H7 (cell line): ENCODE measurements at regions not wholly inside any gene's neighbourhood (a gene's known extent, or its start where the extent isn't known, plus 50 kb on each side); places are given as distances from the start of the nearest gene placed in this dataset.

ENCODE experiments used
- DNase-seq: peaks from one replicate; pipeline ENCODE4 v3.0.0; 2012
- H3K27me3 ChIP-seq: 2 replicates; pipeline ENCODE4 v1.6.0; 2011; ENCODE audit warnings: mild to moderate bottlenecking, low read length; ENCODE audit not compliant: control insufficient read depth, insufficient read depth
- H3K36me3 ChIP-seq: replicated peaks from 2 replicates; pipeline ENCODE4 v1.5.1; 2011; ENCODE audit warnings: low read length; ENCODE audit not compliant: control insufficient read depth, insufficient read depth
- H3K4me3 ChIP-seq: 2 replicates; pipeline ENCODE4 v1.5.1; 2011; ENCODE audit warnings: low read depth, mild to moderate bottlenecking, control low read depth, low read length, moderate library complexity; ENCODE audit not compliant: insufficient read depth

- Histone ChIP-seq H3K4me3 (no peak overlapping the region), H3K27me3 (no peaks in the 10 kb centered on the region), H3K36me3 (no peaks in the 10 kb centered on the region)
- DNase-seq, result no peak
These were observed 621.1 kb downstream of the STK39 start for GRCh38 chr2:167626301-167626700.

GRCh38 chr2:167616997-167617396 is 630.4 kb downstream of the STK39 start:
- H3K27me3 ChIP-seq, result no peaks in the 10 kb centered on the region
- no peaks in the 10 kb centered on the region for H3K36me3 ChIP-seq
- no peak for DNase-seq
- no peak overlapping the region for H3K4me3 ChIP-seq

- no peak for DNase-seq
- no peaks in the 10 kb centered on the region for H3K36me3 ChIP-seq
- H3K27me3 ChIP-seq, result no peaks in the 10 kb centered on the region
- no peak overlapping the region for H3K4me3 ChIP-seq
These were observed 633.9 kb downstream of the STK39 start for GRCh38 chr2:167613471-167613870.

GRCh38 chr2:167608487-167608886 is 638.9 kb downstream of the STK39 start:
- DNase-seq, result no peak

GRCh38 chr2:167607731-167608130 is 639.7 kb downstream of the STK39 start:
- Histone ChIP-seq H3K36me3 (no peaks in the 10 kb centered on the region), H3K27me3 (no peaks in the 10 kb centered on the region), H3K4me3 (no peak overlapping the region)
- DNase-seq, result no peak

More at GRCh38 chr2:167608487-167608886, 638.9 kb downstream of the STK39 start:
- H3K27me3 ChIP-seq, result no peaks in the 10 kb centered on the region
- no peak overlapping the region for H3K4me3 ChIP-seq
- H3K36me3 ChIP-seq, result no peaks in the 10 kb centered on the region

- H3K36me3 ChIP-seq, result no peaks in the 10 kb centered on the region
- H3K27me3 ChIP-seq, result no peaks in the 10 kb centered on the region
- no peak overlapping the region for H3K4me3 ChIP-seq
- DNase-seq, result no peak
These were observed 640.2 kb downstream of the STK39 start for GRCh38 chr2:167607211-167607610.

GRCh38 chr2:167602122-167602521 is 645.3 kb downstream of the STK39 start:
- Histone ChIP-seq H3K36me3 (no peaks in the 10 kb centered on the region), H3K4me3 (no peak overlapping the region), H3K27me3 (no peaks in the 10 kb centered on the region)
- DNase-seq, result no peak

GRCh38 chr2:167599219-167599618 is 648.2 kb downstream of the STK39 start:
- no peak for DNase-seq
- H3K4me3 ChIP-seq, result no peak overlapping the region
- no peaks in the 10 kb centered on the region for H3K36me3 ChIP-seq
- H3K27me3 ChIP-seq, result no peaks in the 10 kb centered on the region

GRCh38 chr2:167595839-167596471 is 651.4 kb downstream of the STK39 start:
- Histone ChIP-seq H3K27me3 (no peaks in the 10 kb centered on the region), H3K4me3 (no peak overlapping the region), H3K36me3 (no peaks in the 10 kb centered on the region)
- DNase-seq, result no peak

- H3K36me3 ChIP-seq, result no peaks in the 10 kb centered on the region
- no peak for DNase-seq
- no peak overlapping the region for H3K4me3 ChIP-seq
- no peaks in the 10 kb centered on the region for H3K27me3 ChIP-seq
These were observed 652.4 kb downstream of the STK39 start for GRCh38 chr2:167595021-167595420.

GRCh38 chr2:167592441-167592840 is 655.0 kb downstream of the STK39 start:
- DNase-seq, result no peak
- H3K27me3 ChIP-seq, result no peaks in the 10 kb centered on the region
- H3K4me3 ChIP-seq, result no peak overlapping the region
- no peaks in the 10 kb centered on the region for H3K36me3 ChIP-seq

- Histone ChIP-seq H3K27me3 (no peaks in the 10 kb centered on the region), H3K4me3 (no peak overlapping the region), H3K36me3 (no peaks in the 10 kb centered on the region)
- DNase-seq, result no peak
These were observed 664.8 kb downstream of the STK39 start for GRCh38 chr2:167582619-167583018.

- Histone ChIP-seq H3K27me3 (no peaks in the 10 kb centered on the region), H3K36me3 (no peaks in the 10 kb centered on the region), H3K4me3 (no peak overlapping the region)
- no peak for DNase-seq
These were observed 665.3 kb downstream of the STK39 start for GRCh38 chr2:167581961-167582574.

- H3K4me3 ChIP-seq, result no peak overlapping the region
- DNase-seq, result no peak
- no peaks in the 10 kb centered on the region for H3K27me3 ChIP-seq
- no peaks in the 10 kb centered on the region for H3K36me3 ChIP-seq
These were observed 667.6 kb downstream of the STK39 start for GRCh38 chr2:167579826-167580225.

- Histone ChIP-seq H3K36me3 (no peaks in the 10 kb centered on the region), H3K27me3 (no peaks in the 10 kb centered on the region), H3K4me3 (no peak overlapping the region)
- DNase-seq, result no peak
These were observed 672.1 kb downstream of the STK39 start for GRCh38 chr2:167575276-167575675.
